Naive thymus-derived CD4-positive, alpha-beta T cell (primary cell): ENCODE measurements at regions not wholly inside any gene's neighbourhood (a gene's known extent, or its start where the extent isn't known, plus 50 kb on each side); places are given as distances from the start of the nearest gene placed in this dataset.

Source experiments
- ATAC-seq: fragments of 150-1000 bp; cut with Tn5 transposase; 2 replicates; pipeline ENCODE4 v1.10.0; 2021; ENCODE audit warnings: mild to moderate bottlenecking, moderate library complexity
- CTCF ChIA-PET: fragments of 350-600 bp; sonication (Branson Sonifier 250); formaldehyde crosslinking; loops from one replicate; lab custom pipeline; 2021; ENCODE audit warnings: antibody characterized with exemption; lab: Charles Lee
- POLR2A ChIA-PET: fragments of 350-600 bp; sonication (Branson Sonifier 250); formaldehyde crosslinking; loops from one replicate; lab custom pipeline; 2021; ENCODE audit warnings: antibody characterized with exemption, inconsistent platforms; lab: Charles Lee
- DNase-seq, 9 donors: peaks; one replicate each; pipeline versions ENCODE4 v3.0.0 to v3.0.0-alpha.2; 2020 to 2022; ENCODE audit warnings: mixed read lengths in 1 of 9
- H3K27ac ChIP-seq: one replicate; pipeline ENCODE4 v1.7.0; 2013; ENCODE audit warnings: mild to moderate bottlenecking, low read depth, low read length, moderate library complexity
- H3K27me3 ChIP-seq, 2 donors: one replicate each; pipeline ENCODE4 v1.7.0; 2013; ENCODE audit warnings: low read length in 2 of 2, mild to moderate bottlenecking in 2 of 2, moderate library complexity in 2 of 2; ENCODE audit not compliant: control insufficient read depth in 2 of 2, insufficient read depth in 2 of 2
- H3K36me3 ChIP-seq, 3 experiments: 1 replicate in 2 of 3; 2 replicates in 1 of 3; pipeline ENCODE4 v1.7.0; 2013; ENCODE audit warnings: low read length in 3 of 3, mild to moderate bottlenecking in 3 of 3, moderate library complexity in 1 of 3; ENCODE audit not compliant: insufficient read depth in 3 of 3, control insufficient read depth in 2 of 3
- H3K4me1 ChIP-seq, 2 donors: one replicate each; pipeline ENCODE4 v1.7.0; 2013; ENCODE audit warnings: low read length in 2 of 2, mild to moderate bottlenecking in 2 of 2, moderate library complexity in 1 of 2; ENCODE audit not compliant: control insufficient read depth in 2 of 2, insufficient read depth in 2 of 2
- H3K4me3 ChIP-seq: 2 replicates; pipeline ENCODE4 v1.7.0; 2013; ENCODE audit warnings: mild to moderate bottlenecking, low read length
- H3K9me3 ChIP-seq, 3 experiments: 1 replicate in 2 of 3; 2 replicates in 1 of 3; pipeline ENCODE4 v1.7.0; 2013; ENCODE audit warnings: low read length in 3 of 3; ENCODE audit not compliant: control insufficient read depth in 2 of 3
- H3K27ac Mint-ChIP-seq, 9 donors: one replicate each; pipeline ENCODE4 v1.8.0; 2020 to 2022; ENCODE audit warnings: mixed read lengths in 9 of 9, mild to moderate bottlenecking in 8 of 9, moderate library complexity in 5 of 9, inconsistent platforms in 2 of 9
- H3K27me3 Mint-ChIP-seq, 5 donors: one replicate each; pipeline ENCODE4 v1.8.0; 2021 to 2022; ENCODE audit warnings: mixed read lengths in 5 of 5, mild to moderate bottlenecking in 1 of 5
- H3K36me3 Mint-ChIP-seq, 5 donors: one replicate each; pipeline ENCODE4 v1.8.0; 2020 to 2022; ENCODE audit warnings: mixed read lengths in 5 of 5, mild to moderate bottlenecking in 3 of 5, inconsistent platforms in 1 of 5
- H3K4me1 Mint-ChIP-seq, 7 donors: one replicate each; pipeline ENCODE4 v1.8.0; 2020 to 2022; ENCODE audit warnings: mixed read lengths in 7 of 7, mild to moderate bottlenecking in 3 of 7, inconsistent platforms in 1 of 7
- H3K4me3 Mint-ChIP-seq, 10 donors: one replicate each; pipeline ENCODE4 v1.8.0; 2020 to 2022; ENCODE audit warnings: mild to moderate bottlenecking in 10 of 10, mixed read lengths in 10 of 10, moderate library complexity in 6 of 10, inconsistent platforms in 2 of 10
- H3K9me3 Mint-ChIP-seq, 11 donors: one replicate each; pipeline ENCODE4 v1.8.0; 2020 to 2022; ENCODE audit warnings: mixed read lengths in 11 of 11, mild to moderate bottlenecking in 4 of 11, inconsistent platforms in 1 of 11, moderate library complexity in 1 of 11
- intact Hi-C, 2 donors: fragments of 100-400 bp; cut with micrococcal nuclease; formaldehyde crosslinking; loops; one replicate each; pipeline ENCODE4 v1.15.1; 2023

GRCh38 chr4:180726611-180727010, 1516.6 kb upstream of the TENM3 start:
- Histone ChIP-seq H3K4me3 (no peak overlapping the region), H3K27ac (no peak overlapping the region), H3K9me3 (no peaks in the 10 kb centered on the region), H3K36me3 (no peaks in the 10 kb centered on the region), H3K4me1 (no peaks in the 10 kb centered on the region), H3K27me3 (no peaks in the 10 kb centered on the region)
- DNase-seq (no peak), ATAC-seq (no peak)
- ChIA-PET POLR2A (no interaction called here), CTCF (no interaction called here)
- no peaks in the 10 kb centered on the region for H3K4me1 Mint-ChIP-seq
- no peak overlapping the region for H3K27ac Mint-ChIP-seq
- no peaks in the 10 kb centered on the region for H3K27me3 Mint-ChIP-seq
- H3K36me3 Mint-ChIP-seq, result no peaks in the 10 kb centered on the region
- intact Hi-C loops, result no loop called here
- H3K9me3 Mint-ChIP-seq, result peaks cover 0 to 18% (median 3%) of the 10 kb centered on the region in 11 donors
- no peak overlapping the region for H3K4me3 Mint-ChIP-seq

GRCh38 chr4:180727478-180727877, 1515.7 kb upstream of the TENM3 start:
- ATAC-seq (no peak), DNase-seq (no peak)
- Histone ChIP-seq H3K27me3 (no peaks in the 10 kb centered on the region), H3K9me3 (no peaks in the 10 kb centered on the region), H3K4me1 (no peaks in the 10 kb centered on the region), H3K36me3 (no peaks in the 10 kb centered on the region), H3K4me3 (no peak overlapping the region), H3K27ac (no peak overlapping the region)
- ChIA-PET CTCF (no interaction called here), POLR2A (no interaction called here)
- Mint-ChIP-seq H3K27me3 (no peaks in the 10 kb centered on the region), H3K4me3 (no peak overlapping the region), H3K9me3 (peaks cover 0 to 13% (median 0%) of the 10 kb centered on the region in 11 donors), H3K27ac (no peak overlapping the region), H3K36me3 (no peaks in the 10 kb centered on the region), H3K4me1 (no peaks in the 10 kb centered on the region)
- intact Hi-C loops, result no loop called here

- intact Hi-C loops, result no loop called here
- Histone ChIP-seq H3K9me3 (no peaks in the 10 kb centered on the region), H3K27me3 (no peaks in the 10 kb centered on the region), H3K27ac (no peak overlapping the region), H3K4me3 (no peak overlapping the region), H3K36me3 (no peaks in the 10 kb centered on the region), H3K4me1 (no peaks in the 10 kb centered on the region)
- no peak overlapping the region for H3K27ac Mint-ChIP-seq
- ChIA-PET POLR2A (no interaction called here), CTCF (no interaction called here)
- DNase-seq (no peak), ATAC-seq (no peak)
- H3K27me3 Mint-ChIP-seq, result no peaks in the 10 kb centered on the region
- H3K4me1 Mint-ChIP-seq, result no peaks in the 10 kb centered on the region
- peaks cover 0 to 21% (median 4%) of the 10 kb centered on the region in 11 donors for H3K9me3 Mint-ChIP-seq
- no peaks in the 10 kb centered on the region for H3K36me3 Mint-ChIP-seq
- no peak overlapping the region for H3K4me3 Mint-ChIP-seq
These were observed 1508.3 kb upstream of the TENM3 start for GRCh38 chr4:180734753-180735432.

- ChIA-PET CTCF (no interaction called here), POLR2A (no interaction called here)
- no peaks in the 10 kb centered on the region for H3K27me3 Mint-ChIP-seq
These were observed 1501.5 kb upstream of the TENM3 start for GRCh38 chr4:180741703-180742102.

GRCh38 chr4:180745019-180745418, 1498.2 kb upstream of the TENM3 start:
- CTCF ChIA-PET, result no interaction called here
- ATAC-seq, result no peak
- intact Hi-C loops, result no loop called here
- Mint-ChIP-seq H3K4me3 (no peak overlapping the region), H3K4me1 (no peaks in the 10 kb centered on the region), H3K36me3 (no peaks in the 10 kb centered on the region), H3K27ac (no peak overlapping the region), H3K9me3 (peaks cover 0 to 5% (median 0%) of the 10 kb centered on the region in 11 donors), H3K27me3 (no peaks in the 10 kb centered on the region)
- DNase-seq, result no peak
- H3K27me3 ChIP-seq, result no peaks in the 10 kb centered on the region
- no peaks in the 10 kb centered on the region for H3K4me1 ChIP-seq
- H3K27ac ChIP-seq, result no peak overlapping the region
- H3K9me3 ChIP-seq, result no peaks in the 10 kb centered on the region
- H3K36me3 ChIP-seq, result no peaks in the 10 kb centered on the region
- no peak overlapping the region for H3K4me3 ChIP-seq
- POLR2A ChIA-PET, result no interaction called here

More at GRCh38 chr4:180741703-180742102, 1501.5 kb upstream of the TENM3 start:
- Histone ChIP-seq H3K27me3 (no peaks in the 10 kb centered on the region), H3K4me3 (no peak overlapping the region), H3K9me3 (no peaks in the 10 kb centered on the region), H3K27ac (no peak overlapping the region), H3K4me1 (no peaks in the 10 kb centered on the region), H3K36me3 (no peaks in the 10 kb centered on the region)
- no peaks in the 10 kb centered on the region for H3K36me3 Mint-ChIP-seq
- no peaks in the 10 kb centered on the region for H3K4me1 Mint-ChIP-seq
- no peak for ATAC-seq
- peaks cover 0 to 4% (median 0%) of the 10 kb centered on the region in 11 donors for H3K9me3 Mint-ChIP-seq
- intact Hi-C loops, result no loop called here
- H3K4me3 Mint-ChIP-seq, result no peak overlapping the region
- H3K27ac Mint-ChIP-seq, result no peak overlapping the region
- no peak for DNase-seq

- H3K36me3 Mint-ChIP-seq, result no peaks in the 10 kb centered on the region
- Histone ChIP-seq H3K4me3 (no peak overlapping the region), H3K36me3 (no peaks in the 10 kb centered on the region), H3K4me1 (no peaks in the 10 kb centered on the region), H3K9me3 (no peaks in the 10 kb centered on the region), H3K27me3 (no peaks in the 10 kb centered on the region), H3K27ac (no peak overlapping the region)
- H3K4me1 Mint-ChIP-seq, result no peaks in the 10 kb centered on the region
- ChIA-PET CTCF (no interaction called here), POLR2A (no interaction called here)
- peaks cover 0 to 11% (median 5%) of the 10 kb centered on the region in 11 donors for H3K9me3 Mint-ChIP-seq
- peaks cover 0 to 4% (median 0%) of the 10 kb centered on the region in 5 donors for H3K27me3 Mint-ChIP-seq
- intact Hi-C loops, result no loop called here
- ATAC-seq (no peak), DNase-seq (no peak)
- no peak overlapping the region for H3K27ac Mint-ChIP-seq
- H3K4me3 Mint-ChIP-seq, result no peak overlapping the region
These were observed 1492.2 kb upstream of the TENM3 start for GRCh38 chr4:180751009-180751408.

- Histone ChIP-seq H3K36me3 (no peaks in the 10 kb centered on the region), H3K27ac (no peak overlapping the region), H3K4me1 (no peaks in the 10 kb centered on the region), H3K27me3 (no peaks in the 10 kb centered on the region), H3K9me3 (peaks cover 0 to 6% (median 0%) of the 10 kb centered on the region in 3 experiments), H3K4me3 (no peak overlapping the region)
- Mint-ChIP-seq H3K36me3 (no peaks in the 10 kb centered on the region), H3K9me3 (peaks cover 0 to 12% (median 5%) of the 10 kb centered on the region in 11 donors), H3K4me1 (no peaks in the 10 kb centered on the region), H3K27ac (no peak overlapping the region), H3K4me3 (no peak overlapping the region), H3K27me3 (peaks cover 0 to 4% (median 0%) of the 10 kb centered on the region in 5 donors)
- ATAC-seq (no peak), DNase-seq (no peak)
- ChIA-PET POLR2A (no interaction called here), CTCF (no interaction called here)
- intact Hi-C loops, result no loop called here
These were observed 1485.3 kb upstream of the TENM3 start for GRCh38 chr4:180757927-180758326.
